Ammon's horn (tissue), 1 donor: ENCODE measurements at regions not wholly inside any gene's neighbourhood (a gene's known extent, or its start where the extent isn't known, plus 50 kb on each side); places are given as distances from the start of the nearest gene placed in this dataset.

ENCODE experiments used
- DNase-seq: peaks from one replicate; pipeline ENCODE4 v3.0.0-alpha.2; 2016; ENCODE audit warnings: low spot score

DNA sequence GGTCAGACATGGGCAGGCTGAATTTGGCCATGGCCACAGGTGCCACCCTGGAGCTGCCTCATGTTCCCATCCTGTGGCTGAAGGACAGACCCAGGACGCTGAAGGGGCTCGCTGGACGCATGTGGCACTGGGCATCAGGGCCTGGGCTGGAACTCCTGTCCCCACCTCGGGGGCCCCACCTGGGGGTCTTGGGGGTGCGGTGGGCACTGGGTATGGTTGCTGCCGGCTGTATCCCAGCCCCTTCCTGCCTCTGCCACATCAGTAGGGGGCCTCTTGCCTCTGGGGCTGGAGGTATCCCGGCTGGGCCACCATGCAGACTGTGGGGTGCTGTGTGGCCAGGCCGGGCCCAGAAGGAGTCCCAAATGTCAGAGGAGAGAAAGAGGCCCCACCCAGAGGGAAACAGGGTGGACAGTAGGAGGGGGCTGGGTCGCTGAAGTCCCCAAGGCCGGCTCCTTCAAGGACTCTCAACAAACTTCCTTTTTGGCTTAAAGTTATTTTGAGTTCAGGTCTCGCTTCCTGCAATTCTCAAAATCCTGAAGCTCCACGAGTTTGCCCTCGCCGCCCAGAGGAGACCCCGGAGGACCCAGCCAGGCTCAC, 78.7 kb downstream of the SIK1 start:
- DNase-seq, result no peak

DNA sequence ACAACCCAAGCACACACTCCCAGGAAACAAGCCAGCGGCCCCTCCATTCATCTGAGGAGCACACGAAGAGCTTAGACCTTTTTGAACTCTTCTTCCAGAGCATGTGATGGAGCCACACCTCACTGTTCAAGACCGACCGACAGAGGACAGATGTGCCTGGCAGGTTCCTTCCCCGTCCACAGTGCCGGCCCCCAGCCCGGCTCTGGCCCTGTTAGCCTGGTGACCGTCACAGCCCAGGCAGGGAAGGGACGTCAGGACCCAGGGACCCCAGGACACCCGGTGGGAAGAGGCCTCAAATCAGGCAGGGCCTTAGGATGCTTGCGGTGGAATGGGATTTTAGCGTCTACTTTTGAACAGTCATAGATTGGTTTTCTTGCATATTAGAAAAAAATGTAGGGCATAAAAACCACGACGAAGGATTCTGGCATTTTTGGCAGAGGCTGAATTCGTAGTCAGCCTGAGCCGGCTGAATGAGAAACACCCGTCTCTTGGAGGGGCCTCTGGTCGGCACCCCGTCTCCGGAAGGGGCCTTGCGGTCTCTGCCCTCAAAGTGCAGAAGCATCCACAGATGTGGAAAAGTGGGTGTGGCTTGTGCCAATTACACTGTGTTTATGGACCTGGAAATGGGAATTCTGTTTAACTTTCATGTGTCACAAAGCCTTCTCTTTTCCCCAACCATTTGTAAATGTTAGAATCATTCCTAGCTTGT, 79.3 kb downstream of the SIK1 start:
- no peak for DNase-seq

DNA sequence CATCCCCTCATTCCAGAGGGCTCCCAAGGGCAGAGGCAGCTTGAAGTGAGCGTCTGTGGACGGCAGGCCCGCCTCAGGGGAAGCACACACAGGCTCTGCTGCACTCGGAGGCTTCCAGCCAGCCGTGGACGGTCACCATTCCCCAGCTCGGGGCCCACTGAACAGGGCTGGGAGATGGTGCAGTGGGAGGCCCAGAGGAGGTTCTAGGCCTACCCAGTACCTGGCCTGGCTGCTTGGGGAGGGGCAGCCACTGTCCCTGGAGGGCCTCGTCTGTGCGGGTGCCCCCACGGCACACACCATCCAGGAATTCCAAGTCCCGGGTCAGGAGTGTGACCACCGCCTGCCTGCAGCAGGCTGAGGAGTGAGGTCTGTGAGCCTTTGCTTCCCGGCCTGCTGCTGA, 80.4 kb downstream of the SIK1 start:
- no peak for DNase-seq

DNA sequence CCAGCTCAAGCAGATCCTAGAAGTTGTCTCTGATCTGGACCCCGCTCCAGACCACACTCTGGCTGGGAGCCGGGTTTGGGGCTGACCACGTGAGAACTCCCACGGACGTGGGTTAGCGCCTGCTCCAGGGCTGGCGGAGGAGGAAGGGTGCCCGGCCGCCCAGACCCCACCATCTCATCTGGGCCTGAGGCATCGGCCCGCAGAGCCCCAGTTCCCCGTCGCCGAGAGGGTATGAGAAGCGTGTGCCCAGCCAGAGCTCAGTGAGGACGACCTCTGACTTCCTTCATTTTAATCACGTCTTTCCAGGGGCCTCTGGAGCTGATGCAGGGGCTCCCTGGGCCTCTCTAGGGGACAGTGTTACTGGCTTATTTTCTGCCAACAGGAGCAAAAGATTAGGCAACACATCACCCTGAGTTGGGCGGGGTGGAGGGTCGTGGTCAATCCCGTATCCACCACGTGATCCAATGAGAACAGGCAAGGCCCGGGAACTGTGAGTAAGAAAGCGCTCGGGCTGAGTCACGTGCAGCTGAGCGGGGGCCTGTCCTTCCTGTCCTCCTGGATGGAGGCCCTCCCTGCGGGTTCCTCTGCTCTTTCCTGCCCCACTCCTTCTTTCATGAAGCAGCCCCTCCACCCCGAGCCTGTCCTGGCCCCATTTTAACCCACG, 81.1 kb downstream of the SIK1 start:
- DNase-seq, result no peak

DNA sequence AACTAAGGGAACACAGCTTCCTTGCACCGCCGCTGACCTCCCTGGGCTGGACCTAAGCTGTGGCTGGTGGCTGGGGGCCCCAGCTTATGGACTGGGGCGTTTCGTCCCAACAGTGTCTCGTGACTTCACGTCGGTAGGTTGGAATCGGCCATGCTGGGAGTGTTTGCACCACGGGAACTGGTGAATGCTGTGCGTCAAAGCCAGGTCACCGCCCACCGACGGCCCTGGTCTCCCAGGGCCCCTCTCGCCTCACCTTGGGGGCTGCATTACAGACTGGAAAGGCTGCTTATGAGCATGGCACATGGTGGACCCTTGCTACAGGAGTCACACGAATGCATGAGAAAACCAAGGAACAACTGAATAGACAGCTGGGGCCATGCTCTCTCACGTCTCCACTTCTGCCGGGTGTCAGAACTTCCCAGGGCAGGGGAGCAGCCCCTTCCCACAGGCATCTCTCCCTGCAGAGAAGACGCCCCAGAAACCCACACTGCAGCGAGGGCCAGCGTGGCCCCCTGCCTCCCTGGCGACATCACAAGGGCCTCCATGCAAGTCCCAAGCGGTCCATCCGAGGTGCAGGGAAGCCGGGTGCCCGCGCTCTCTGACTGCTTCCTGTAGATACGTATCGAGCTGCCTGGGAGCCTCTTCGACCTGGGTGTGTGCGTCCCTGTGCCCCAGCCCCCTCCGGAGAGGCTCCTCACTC, 81.7 kb downstream of the SIK1 start:
- DNase-seq, result no peak

DNA sequence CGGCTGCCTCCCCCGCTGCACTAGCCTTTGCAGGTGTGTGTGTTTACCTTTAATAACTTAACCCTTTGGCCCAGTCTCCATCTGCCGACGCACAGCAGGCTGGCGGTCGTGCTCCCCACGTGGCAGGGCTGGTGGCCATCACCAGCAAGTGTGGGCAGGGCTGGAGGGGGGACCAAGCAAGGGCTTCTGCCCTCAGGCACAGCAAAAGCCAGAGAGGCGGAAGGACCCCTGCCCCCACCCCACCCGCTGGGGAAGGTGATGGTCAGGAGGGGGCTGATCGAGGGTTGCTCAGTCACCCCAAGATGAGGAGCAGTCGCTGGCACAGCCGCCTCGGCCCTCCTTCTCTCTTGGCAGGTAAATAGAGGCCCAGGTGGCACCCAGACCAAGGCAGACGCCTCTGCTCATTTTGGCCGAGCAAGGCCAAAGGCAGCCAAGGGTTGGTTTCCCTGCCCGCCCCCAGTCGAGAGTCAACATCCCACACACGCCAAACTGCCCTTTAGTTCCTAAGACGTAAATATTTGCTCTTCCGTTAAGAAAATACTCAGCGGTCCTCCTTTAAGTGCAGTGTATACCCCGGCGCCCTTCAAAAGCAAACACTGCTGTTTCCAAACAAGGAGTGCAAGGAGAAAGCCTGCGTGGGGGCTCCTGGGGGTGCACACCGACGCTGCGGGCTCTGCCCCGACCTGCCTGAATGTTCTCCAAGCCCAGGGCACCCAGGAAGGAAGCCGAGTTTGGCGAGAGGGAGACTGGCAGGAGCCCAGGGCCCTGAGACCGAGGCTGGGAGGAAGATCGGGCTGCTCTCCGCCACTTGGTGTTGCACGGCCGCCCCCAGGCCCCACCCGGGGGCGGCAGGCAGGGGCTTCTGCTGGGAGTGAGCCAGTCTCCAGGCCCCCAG, 82.7 kb downstream of the SIK1 start:
- DNase-seq, result no peak

DNA sequence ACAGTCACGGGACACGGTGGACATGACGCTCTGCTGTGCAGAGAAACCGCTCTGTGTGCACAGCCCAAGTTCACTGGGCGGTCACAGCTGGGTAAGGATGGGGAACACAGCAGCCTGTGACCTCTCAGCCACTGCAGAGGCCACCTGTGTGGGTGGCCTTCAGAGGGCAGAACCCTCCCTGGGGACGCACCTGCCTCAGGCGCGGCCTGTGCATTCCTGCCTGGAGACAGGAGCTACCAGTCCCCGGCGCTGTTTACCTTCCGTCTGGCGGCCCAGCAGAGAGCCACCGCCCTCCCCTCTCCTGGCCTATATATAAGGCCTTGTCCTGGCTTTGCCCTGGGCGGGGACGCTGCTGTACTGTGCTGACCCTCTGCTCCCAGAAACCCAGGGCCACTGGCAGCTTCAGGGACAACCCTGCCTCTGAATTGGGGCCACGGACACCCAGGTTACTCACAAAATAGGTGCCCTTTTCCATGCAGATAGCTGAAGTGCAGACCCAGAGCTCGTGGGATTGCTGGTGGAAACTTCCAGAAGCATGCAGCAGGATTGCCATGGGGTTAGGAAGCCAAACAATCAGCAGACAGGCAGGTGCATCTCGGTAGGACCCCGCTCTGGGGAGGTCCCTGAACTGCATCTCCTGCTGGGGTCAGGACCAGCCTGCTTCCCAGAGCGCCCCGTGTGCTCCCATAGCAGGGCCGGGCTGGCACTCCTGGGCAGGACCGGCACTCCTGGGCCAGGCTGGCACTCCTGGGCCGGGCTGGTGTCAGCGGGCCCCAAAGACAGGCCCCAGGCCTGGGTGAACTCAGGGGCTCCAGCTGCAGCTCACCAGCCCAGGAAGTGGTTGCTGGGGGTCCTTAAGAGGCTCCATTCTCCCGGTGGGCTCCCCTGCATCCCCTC, 83.6 kb downstream of the SIK1 start:
- DNase-seq, result no peak

DNA sequence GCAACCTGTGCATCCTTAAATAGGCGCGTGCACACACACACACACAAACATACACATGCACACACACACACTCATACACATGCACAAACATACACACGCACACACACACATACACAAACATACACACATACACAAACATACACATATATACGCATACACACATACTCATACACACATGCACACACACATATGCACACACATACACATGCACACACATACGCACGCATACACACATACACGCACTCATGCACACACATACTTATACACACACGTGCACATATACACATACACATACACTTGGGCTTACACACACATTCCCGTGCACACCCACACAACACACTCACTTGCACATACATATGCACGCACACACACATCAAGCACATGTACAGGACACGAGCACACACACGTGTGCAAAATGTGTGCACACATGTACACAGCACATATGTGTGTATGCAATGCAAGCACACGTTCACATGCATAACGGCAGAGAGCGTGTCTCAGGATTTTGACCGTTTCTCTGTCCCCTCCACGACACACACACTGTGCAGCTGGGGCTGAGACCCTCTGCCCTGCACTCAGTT, 84.5 kb downstream of the SIK1 start:
- no peak for DNase-seq

DNA sequence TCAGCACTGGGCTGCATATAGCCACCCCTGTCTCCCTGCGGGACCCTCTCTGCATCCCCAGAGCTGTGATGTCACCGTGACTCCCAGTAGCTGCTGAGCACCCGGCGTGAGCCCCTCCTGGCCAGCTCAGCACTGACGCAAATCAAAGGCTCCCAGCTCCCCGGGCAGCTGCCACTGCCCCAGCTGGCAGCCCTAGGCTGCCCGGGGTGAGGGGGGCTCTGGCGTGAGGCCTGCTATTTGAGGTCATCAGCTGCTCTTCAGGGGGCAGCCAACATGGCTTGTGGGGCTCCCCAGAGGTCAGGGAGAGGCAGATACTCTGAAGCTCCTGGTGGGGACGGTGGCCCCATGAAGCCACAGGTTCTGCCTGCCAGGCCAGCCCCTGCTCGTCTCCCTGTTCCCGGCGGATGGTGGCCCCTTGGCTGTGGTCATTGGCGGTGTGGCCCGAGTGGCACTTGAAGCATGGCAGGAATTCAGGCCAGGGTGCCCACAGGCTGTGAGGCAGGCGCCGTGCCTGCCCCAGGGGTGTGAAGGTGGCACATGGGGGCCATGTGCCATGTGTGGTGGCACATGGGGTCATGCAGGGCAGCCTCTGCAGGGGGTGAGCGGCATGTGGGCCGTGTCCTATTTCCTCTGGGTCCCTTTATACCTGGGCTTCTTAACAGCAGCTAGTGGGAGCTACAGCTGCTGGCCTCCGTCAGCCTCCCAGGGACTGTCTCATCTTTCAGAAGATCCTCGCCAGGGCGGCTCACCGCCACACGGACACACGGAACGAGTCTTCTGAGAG, 85.4 kb downstream of the SIK1 start:
- no peak for DNase-seq

DNA sequence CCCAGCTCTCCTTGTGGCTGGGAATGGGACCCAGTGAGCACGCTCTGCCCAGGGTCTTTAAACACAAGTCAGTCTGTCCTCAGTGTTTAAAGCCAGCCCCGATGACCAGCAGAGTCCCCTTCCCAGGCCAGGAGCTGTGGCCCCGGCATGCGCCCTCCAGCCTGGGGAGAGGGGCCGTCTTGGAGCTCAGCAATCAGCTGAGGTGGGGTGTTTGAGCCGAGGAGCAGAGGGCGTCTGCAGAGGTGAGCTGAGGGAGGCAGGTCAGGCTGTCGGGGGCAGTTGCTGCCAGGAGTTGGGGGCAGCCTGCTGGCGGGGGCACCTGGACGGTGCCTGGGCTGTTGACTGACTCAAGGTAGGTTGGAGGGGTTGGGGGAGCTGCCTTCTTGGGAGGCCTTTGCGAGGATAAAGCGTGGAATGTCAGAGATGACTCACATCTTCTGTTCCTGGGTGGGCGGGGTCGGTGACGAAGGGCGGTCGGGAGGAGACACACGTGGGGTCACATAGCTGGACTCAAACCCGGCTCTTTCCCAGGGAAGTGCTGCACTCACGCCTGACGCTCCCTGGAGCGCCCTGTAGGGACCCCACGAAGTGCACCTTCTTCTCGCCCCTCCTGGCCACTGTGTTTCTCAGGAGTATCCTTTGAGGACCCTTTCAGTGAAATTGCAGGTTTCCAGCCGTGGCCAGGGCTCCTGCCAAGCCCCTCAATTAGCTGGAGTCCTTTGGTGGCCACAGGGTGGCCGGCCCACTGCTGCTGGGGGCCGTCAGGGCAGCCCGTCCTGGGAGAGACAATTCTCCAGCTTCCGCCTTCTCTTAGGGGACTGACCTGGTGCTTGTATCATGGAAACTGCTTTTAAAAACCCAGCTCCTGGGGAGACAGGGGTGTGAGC, 86.2 kb downstream of the SIK1 start:
- DNase-seq, result no peak

DNA sequence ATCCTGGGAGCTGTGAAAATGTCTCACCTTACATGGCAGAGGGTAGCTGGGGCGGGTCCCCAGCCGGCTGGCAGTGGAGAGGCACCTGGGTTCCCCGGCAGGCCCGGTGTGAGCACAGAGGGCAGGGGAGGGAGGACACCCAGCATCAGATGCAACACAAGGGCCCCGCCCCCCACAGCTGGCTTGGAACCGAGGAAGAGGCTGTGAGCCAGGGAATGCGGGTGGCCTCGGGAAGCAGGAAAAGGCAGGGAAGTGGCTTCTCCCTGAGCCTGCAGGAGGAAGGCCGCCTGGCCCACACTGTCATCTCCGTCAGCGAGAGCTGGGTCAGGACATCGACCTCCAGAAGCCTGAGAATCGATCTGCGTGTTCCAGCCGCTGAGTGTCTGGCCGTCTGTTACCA, 87.3 kb downstream of the SIK1 start:
- no peak for DNase-seq

DNA sequence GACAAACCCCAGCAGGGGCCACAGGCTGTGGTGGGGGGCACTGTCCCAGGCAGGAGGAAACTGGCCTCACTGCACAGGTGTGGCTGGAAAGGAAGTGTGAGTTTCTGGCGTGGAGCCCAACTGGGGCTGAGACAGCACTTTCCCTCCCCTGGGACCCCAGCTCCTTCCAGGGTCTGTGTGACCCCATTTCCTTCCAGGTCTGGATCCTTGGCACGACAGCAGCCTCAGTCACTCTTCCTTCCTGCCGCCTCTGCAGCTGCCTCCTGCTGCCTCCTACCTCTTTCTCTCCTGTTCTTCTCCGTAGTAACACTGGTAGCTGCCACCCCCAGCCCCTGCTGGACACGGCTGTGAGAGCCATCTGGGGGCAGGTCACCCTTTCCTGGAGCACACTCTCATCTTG, 88.0 kb downstream of the SIK1 start:
- no peak for DNase-seq

DNA sequence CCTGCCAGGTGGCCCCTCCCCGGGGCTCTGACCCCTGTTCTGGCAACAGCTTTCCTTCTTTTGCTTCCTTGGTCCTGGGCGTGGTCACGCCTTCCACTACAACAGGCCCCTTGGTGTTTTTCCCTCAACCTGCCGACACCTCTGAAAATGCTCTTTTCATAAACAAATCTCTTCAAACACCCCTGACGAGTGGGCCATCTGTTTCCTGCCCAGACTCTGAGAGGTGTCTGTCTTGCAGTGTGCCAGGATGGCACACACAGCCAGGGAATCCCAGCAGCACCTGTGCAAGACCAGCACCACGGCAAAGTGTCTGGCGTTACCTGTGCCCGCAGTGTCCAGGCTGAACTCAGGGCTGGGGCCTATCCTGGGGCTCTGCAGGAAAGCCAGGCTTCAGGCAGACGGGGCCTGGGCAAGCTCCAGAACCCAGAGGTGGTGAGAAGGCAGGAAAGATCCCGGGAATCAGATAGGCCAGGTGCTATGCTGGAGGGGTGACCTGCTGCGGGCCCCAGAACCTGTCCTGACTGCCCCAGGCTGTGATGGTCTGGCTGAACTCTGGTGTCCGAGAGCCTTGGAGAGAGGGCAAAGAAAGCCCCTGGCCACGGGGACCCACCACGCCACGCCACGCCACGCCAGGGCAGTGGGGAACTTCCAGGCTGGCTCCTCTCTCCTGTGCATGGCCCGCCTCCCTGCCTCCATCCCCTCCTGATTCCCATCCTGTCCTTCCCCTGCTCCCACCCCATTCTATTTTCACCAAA, 88.9 kb downstream of the SIK1 start:
- no peak for DNase-seq

DNA sequence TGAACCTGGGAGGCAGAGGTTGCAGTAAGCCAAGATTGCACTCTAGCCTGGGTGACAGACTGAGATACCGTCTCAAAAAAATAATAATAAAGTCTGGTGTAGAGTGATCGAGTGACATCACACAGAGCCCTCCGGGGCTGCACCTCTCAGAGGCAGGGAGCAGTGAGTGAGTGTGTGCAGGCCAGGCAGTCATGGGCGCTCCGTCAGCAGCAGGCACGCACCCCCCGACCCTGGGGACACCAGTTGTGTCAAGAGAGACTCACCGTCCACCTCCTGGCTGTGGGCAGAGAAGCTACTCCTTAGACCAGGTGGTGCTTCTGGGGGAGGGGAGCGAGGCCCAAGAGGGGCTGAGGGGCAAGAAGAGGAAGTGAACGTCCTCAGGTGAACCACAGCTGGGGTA, 91.8 kb downstream of the SIK1 start:
- DNase-seq, result no peak

DNA sequence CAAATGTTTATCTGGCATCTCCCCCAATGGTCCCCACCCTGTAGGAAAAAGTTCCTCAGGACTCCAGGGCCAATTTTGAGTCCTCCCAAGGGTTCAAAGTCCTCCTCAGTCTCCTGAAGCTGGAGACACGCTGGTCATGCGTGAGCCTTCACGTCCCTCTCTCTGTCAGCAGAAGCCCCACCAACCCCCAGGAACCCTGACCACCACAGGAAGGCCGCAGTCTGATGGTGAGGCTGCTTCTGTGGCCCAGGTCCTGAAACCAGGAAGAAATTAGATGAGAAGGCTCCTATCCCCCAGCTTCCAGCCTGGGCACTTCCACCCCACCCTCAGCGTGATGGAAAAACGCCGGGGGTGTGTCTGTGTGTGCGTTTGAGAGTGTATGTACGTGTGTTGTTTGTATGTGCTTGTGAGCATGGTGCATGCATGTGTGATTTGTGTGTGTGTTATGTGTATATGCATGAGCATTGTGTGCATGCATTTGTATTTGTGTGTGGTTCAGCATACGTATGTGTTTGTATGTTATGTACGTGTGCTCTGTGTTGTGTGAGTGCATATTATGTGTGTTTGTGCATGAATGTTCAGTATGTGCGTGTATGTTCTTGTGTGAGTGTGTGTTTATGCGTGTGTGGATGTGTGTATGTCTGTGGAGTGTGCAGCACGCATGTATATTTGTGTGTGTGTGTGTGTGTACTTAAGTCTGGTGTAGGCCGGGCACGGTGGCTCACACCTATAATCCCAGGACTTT, 92.5 kb downstream of the SIK1 start:
- no peak for DNase-seq

DNA sequence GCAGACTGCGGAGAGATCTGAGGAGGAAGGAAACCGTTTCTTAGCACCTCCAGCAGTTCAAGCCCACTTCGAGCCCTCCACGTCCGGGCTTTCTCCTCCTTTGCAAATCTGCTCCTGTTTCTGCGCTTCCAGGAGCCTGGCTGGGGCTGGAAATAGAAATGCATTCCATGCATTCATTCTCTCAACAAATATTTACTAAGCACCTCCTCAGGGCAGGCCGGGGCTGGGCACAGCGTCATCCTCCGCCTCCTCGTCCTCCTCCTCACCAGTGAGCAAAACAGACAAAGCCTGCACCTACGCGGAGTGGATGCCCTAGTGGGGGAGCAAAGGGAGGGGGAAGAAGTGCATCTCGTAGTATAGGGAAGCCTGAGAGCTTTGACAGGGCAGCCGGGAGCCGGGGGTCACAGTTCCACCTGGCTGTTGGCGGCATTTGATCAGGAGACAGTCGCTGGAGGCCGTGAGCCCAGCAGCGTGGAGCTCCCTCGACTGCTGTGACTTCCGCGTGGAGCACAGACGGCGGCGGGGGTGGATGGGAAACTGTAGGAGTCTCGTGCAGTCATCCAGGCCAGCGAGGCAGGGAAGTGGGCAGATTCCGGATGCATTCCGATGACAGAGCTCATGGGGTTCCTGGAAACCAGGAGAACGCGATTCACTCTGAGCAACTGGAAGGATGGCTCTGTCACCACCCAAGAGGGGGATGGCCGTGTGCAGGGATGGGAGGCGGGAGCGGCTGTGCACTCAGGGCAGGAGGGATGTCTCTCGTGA, 93.5 kb downstream of the SIK1 start:
- DNase-seq, result peak; percentile 46
